Neural crest cell (in vitro differentiated cells): ENCODE measurements at regions not wholly inside any gene's neighbourhood (a gene's known extent, or its start where the extent isn't known, plus 50 kb on each side); places are given as distances from the start of the nearest gene placed in this dataset.

Source experiments
- DNase-seq: peaks from one replicate; pipeline ENCODE4 v3.0.0; 2021; ENCODE audit warnings: low read depth, mixed read lengths, low spot score
- H3K27ac Mint-ChIP-seq: one replicate; pipeline ENCODE4 v1.8.0; 2021; ENCODE audit warnings: mild to moderate bottlenecking, mixed read lengths; ENCODE audit not compliant: unreplicated experiment
- H3K27me3 Mint-ChIP-seq: 2 replicates; pipeline ENCODE4 v1.8.0; 2021; ENCODE audit warnings: low read depth, mild to moderate bottlenecking, mixed read lengths
- H3K36me3 Mint-ChIP-seq: 2 replicates; pipeline ENCODE4 v1.8.0; 2021; ENCODE audit warnings: low read depth, mild to moderate bottlenecking, mixed read lengths
- H3K4me1 Mint-ChIP-seq: 2 replicates; pipeline ENCODE4 v1.8.0; 2021; ENCODE audit warnings: mixed read lengths
- H3K4me3 Mint-ChIP-seq: one replicate; pipeline ENCODE4 v1.8.0; 2021; ENCODE audit warnings: mild to moderate bottlenecking, mixed read lengths
- H3K9me3 Mint-ChIP-seq: 2 replicates; pipeline ENCODE4 v1.8.0; 2021; ENCODE audit warnings: mixed read lengths
- CTCF ChIP-seq: fragments of 200-600 bp; sonication (generic); conservative IDR thresholded peaks from 2 replicates; pipeline ENCODE4 v1.5.0; 2021; ENCODE audit warnings: antibody characterized with exemption, mild to moderate bottlenecking

- no peaks in the 10 kb centered on the region for H3K9me3 Mint-ChIP-seq
- no peaks in the 10 kb centered on the region for H3K27me3 Mint-ChIP-seq
Measured at GRCh38 chr4:149245333-149245732, 570.3 kb downstream of the IQCM start.

GRCh38 chr4:149238097-149238496, 577.5 kb downstream of the IQCM start:
- no peak overlapping the region for H3K27ac Mint-ChIP-seq
- H3K27me3 Mint-ChIP-seq = no peaks in the 10 kb centered on the region
- no peaks in the 10 kb centered on the region for H3K36me3 Mint-ChIP-seq
- H3K4me3 Mint-ChIP-seq = no peak overlapping the region
- no peaks in the 10 kb centered on the region for H3K4me1 Mint-ChIP-seq
- DNase-seq = no peak
- no peak for TF ChIP-seq CTCF
- H3K9me3 Mint-ChIP-seq = no peaks in the 10 kb centered on the region

More at GRCh38 chr4:149245333-149245732, 570.3 kb downstream of the IQCM start:
- Mint-ChIP-seq H3K27ac (no peak overlapping the region), H3K36me3 (no peaks in the 10 kb centered on the region), H3K4me1 (no peaks in the 10 kb centered on the region), H3K4me3 (no peak overlapping the region)
- TF ChIP-seq CTCF = no peak
- no peak for DNase-seq

GRCh38 chr4:149234798-149235197, 580.8 kb downstream of the IQCM start:
- Mint-ChIP-seq H3K4me3 (no peak overlapping the region), H3K4me1 (no peaks in the 10 kb centered on the region), H3K27ac (no peak overlapping the region), H3K9me3 (peaks cover 4% of the 10 kb centered on the region), H3K27me3 (no peaks in the 10 kb centered on the region), H3K36me3 (no peaks in the 10 kb centered on the region)
- TF ChIP-seq CTCF = no peak
- DNase-seq = no peak

GRCh38 chr4:149223659-149224058, 592.0 kb downstream of the IQCM start:
- Mint-ChIP-seq H3K9me3 (peaks cover 23% of the 10 kb centered on the region), H3K27me3 (no peaks in the 10 kb centered on the region), H3K4me1 (no peaks in the 10 kb centered on the region), H3K27ac (no peak overlapping the region), H3K4me3 (no peak overlapping the region), H3K36me3 (no peaks in the 10 kb centered on the region)
- no peak for DNase-seq
- no peak for TF ChIP-seq CTCF

GRCh38 chr4:149218672-149219071, 597.0 kb downstream of the IQCM start:
- Mint-ChIP-seq H3K27ac (no peak overlapping the region), H3K36me3 (peaks cover 2% of the 10 kb centered on the region), H3K27me3 (no peaks in the 10 kb centered on the region), H3K4me1 (no peaks in the 10 kb centered on the region), H3K9me3 (peaks cover 27% of the 10 kb centered on the region), H3K4me3 (no peak overlapping the region)
- no peak for DNase-seq
- no peak for TF ChIP-seq CTCF

GRCh38 chr4:149214301-149214700, 601.3 kb downstream of the IQCM start:
- H3K4me1 Mint-ChIP-seq = no peaks in the 10 kb centered on the region
- H3K36me3 Mint-ChIP-seq = peaks cover 2% of the 10 kb centered on the region
- peaks cover 3% of the 10 kb centered on the region for H3K9me3 Mint-ChIP-seq
- no peak for DNase-seq
- no peaks in the 10 kb centered on the region for H3K27me3 Mint-ChIP-seq
- H3K4me3 Mint-ChIP-seq = no peak overlapping the region
- TF ChIP-seq CTCF = no peak
- H3K27ac Mint-ChIP-seq = no peak overlapping the region
